Panc1 (cell line): ENCODE measurements at regions not wholly inside any gene's neighbourhood (a gene's known extent, or its start where the extent isn't known, plus 50 kb on each side); places are given as distances from the start of the nearest gene placed in this dataset.

Source experiments
- ATAC-seq: fragments of 200-7000 bp; cut with Tn5 transposase; 2 replicates; pipeline ENCODE4 v1.9.1; 2020; ENCODE audit warnings: mild to moderate bottlenecking, moderate library complexity
- BruUV-seq: library from RNA; stranded (reverse); fragments of 400-500 nt; replicated peaks from 2 replicates; lab custom pipeline; 2021; lab: Mats Ljungman, UMichigan
- CTCF ChIA-PET: fragments of 300-600 bp; sonication (Branson Sonifier 250); formaldehyde crosslinking; loops from one replicate; lab custom pipeline; 2022; ENCODE audit warnings: antibody characterized with exemption; lab: Charles Lee
- POLR2A ChIA-PET: fragments of 300-600 bp; sonication (Branson Sonifier 250); formaldehyde crosslinking; loops from one replicate; lab custom pipeline; 2022; ENCODE audit warnings: antibody characterized with exemption; lab: Charles Lee
- DNase-seq: peaks from one replicate; pipeline ENCODE4 v3.0.0-alpha.2; 2010; ENCODE audit warnings: low read depth, low spot score
- H3K27ac ChIP-seq: 2 replicates; pipeline ENCODE4 v1.5.1; 2011; ENCODE audit warnings: mild to moderate bottlenecking, low read length, inconsistent platforms
- H3K27me3 ChIP-seq: fragments of 200-500 bp; sonication (Bioruptor generic); 2 replicates; pipeline ENCODE4 v1.6.0; 2014; ENCODE audit warnings: low read length, inconsistent platforms; ENCODE audit not compliant: control insufficient read depth, insufficient read depth
- H3K36me3 ChIP-seq: fragments of 200-500 bp; sonication (Bioruptor generic); 2 replicates; pipeline ENCODE4 v1.5.1; 2014; ENCODE audit warnings: inconsistent platforms, mild to moderate bottlenecking, low read length, moderate library complexity; ENCODE audit not compliant: control insufficient read depth, insufficient read depth
- H3K4me1 ChIP-seq: 2 replicates; pipeline ENCODE4 v1.5.1; 2011; ENCODE audit warnings: inconsistent platforms, mild to moderate bottlenecking, low read length, moderate library complexity; ENCODE audit not compliant: control insufficient read depth, insufficient read depth
- H3K4me3 ChIP-seq, 2 experiments: 2 replicates each; pipeline ENCODE4 v1.5.1; 2011 to 2012; ENCODE audit warnings: low read depth in 2 of 2, low read length in 2 of 2, mild to moderate bottlenecking in 2 of 2, inconsistent platforms in 1 of 2, moderate library complexity in 1 of 2
- H3K9me3 ChIP-seq: fragments of 200-500 bp; sonication (Bioruptor generic); 2 replicates; pipeline ENCODE4 v1.5.1; 2014; ENCODE audit warnings: low read depth, mild to moderate bottlenecking, inconsistent platforms, low read length, moderate library complexity; ENCODE audit not compliant: control insufficient read depth, insufficient read depth
- CTCF ChIP-seq: fragments of 450-650 bp; IDR thresholded peaks from 2 replicates; pipeline ENCODE4 v1.5.1; 2017; ENCODE audit warnings: mild to moderate bottlenecking
- POLR2AphosphoS5 ChIP-seq: IDR thresholded peaks from 2 replicates; pipeline ENCODE4 v1.6.1; 2012; ENCODE audit warnings: mild to moderate bottlenecking, low read depth, low read length, moderate library complexity
- REST ChIP-seq, 2 experiments: IDR thresholded peaks; 2 replicates each; pipeline ENCODE4 v1.6.1; 2011 to 2012; ENCODE audit warnings: low read depth in 2 of 2, control low read depth in 1 of 2, low read length in 1 of 2, mild to moderate bottlenecking in 1 of 2, moderate library complexity in 1 of 2; ENCODE audit not compliant: insufficient read depth in 1 of 2
- SIN3A ChIP-seq: IDR thresholded peaks from 2 replicates; pipeline ENCODE4 v1.6.1; 2012; ENCODE audit warnings: low read depth, mild to moderate bottlenecking, low read length, moderate library complexity, borderline replicate concordance; ENCODE audit not compliant: insufficient read depth
- TCF7L2 ChIP-seq: IDR thresholded peaks from 2 replicates; pipeline ENCODE4 v1.6.1; 2011; ENCODE audit warnings: mild to moderate bottlenecking, low read depth, low read length, inconsistent platforms
- in situ Hi-C: cut with HindIII; loops from 2 replicates; pipeline ENCODE4 v1.10.0; 2016; ENCODE audit warnings: low sequenced_read_pairs, low pct_unique_long_range_greater_than_20kb
- intact Hi-C: fragments of 100-400 bp; cut with micrococcal nuclease; formaldehyde crosslinking; loops from one replicate; pipeline ENCODE4 v1.10.0; 2022; ENCODE audit not compliant: unreplicated experiment

- H3K27ac ChIP-seq = no peak overlapping the region
- in situ Hi-C loops = no loop called here
- TF ChIP-seq SIN3A (no peak), POLR2AphosphoS5 (no peak), CTCF (no peak), REST (IDR thresholded peaks at IDR 0.05; ENCODE audit: insufficient read depth in 1 of 2, low read depth in 2 of 2, low read length in 1 of 2) (no peak), TCF7L2 (no peak)
- CTCF ChIA-PET = no interaction called here
- intact Hi-C loops = no loop called here
- DNase-seq = no peak
- H3K9me3 ChIP-seq = no peaks in the 10 kb centered on the region
- no peak for ATAC-seq
- POLR2A ChIA-PET = no interaction called here
- no TSS peak for BruUV-seq
- no peaks in the 10 kb centered on the region for H3K36me3 ChIP-seq
- no peak overlapping the region for H3K4me3 ChIP-seq
- H3K27me3 ChIP-seq = no peaks in the 10 kb centered on the region
- no peaks in the 10 kb centered on the region; the same call in 1 of the 2 replicates for H3K4me1 ChIP-seq
Observed at GRCh38 chr3:18086760-18087159, 338.4 kb downstream of the SATB1 start.

- H3K4me1 ChIP-seq = no peaks in the 10 kb centered on the region; the same call in 1 of the 2 replicates
- TF ChIP-seq TCF7L2 = no peak
- TF ChIP-seq REST (IDR thresholded peaks at IDR 0.05; ENCODE audit: insufficient read depth in 1 of 2, low read depth in 2 of 2, low read length in 1 of 2) = no peak
- TF ChIP-seq CTCF = no peak
- TF ChIP-seq SIN3A = no peak
- no peak for TF ChIP-seq POLR2AphosphoS5
- intact Hi-C loops (no loop called here), in situ Hi-C loops (no loop called here)
- H3K27ac ChIP-seq = no peak overlapping the region
- ChIA-PET POLR2A (no interaction called here), CTCF (no interaction called here)
- H3K4me3 ChIP-seq = no peak overlapping the region
- DNase-seq = no peak
- ATAC-seq = no peak
- no peaks in the 10 kb centered on the region for H3K9me3 ChIP-seq
- H3K27me3 ChIP-seq = no peaks in the 10 kb centered on the region
- no TSS peak for BruUV-seq
- no peaks in the 10 kb centered on the region for H3K36me3 ChIP-seq
Observed at GRCh38 chr3:18086078-18086477, 339.1 kb downstream of the SATB1 start.
